ENCODE measurements at regions not wholly inside any gene's neighbourhood (a gene's known extent, or its start where the extent isn't known, plus 50 kb on each side); places are given as distances from the start of the nearest gene placed in this dataset.

DNA sequence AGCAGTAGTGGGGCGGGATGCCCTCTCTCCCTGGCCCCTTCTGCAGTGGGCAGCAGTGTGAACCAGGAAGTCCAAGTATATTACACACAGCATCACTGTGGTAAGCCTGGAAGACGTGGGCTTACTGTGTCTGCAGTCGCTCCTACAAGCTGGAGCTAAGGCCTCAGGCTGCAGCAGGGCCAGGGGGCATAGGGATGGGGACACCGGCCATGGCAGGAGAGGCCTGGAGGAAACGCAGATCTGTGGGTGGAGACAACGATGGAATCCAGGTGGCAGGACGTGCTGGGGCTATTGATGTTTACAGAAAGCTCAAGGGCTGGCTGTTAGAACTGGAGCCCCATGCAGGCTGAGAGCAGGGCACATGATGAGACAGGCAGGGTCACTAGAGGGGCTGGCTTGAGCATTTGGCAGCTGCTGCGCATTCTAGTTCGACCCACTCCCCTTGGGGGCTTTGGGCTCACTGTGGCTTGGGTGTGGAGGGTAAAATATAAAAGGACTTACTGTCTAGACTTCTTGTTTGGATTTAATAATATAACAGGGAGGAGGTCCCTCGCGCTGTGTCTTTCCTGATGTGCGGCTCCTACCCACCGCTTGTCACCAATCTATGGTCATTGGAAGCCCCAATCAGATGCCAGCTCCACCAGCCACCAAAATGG lies 539.5 kb downstream of the TBC1D22A start:
- no peak overlapping the region for H3K27ac Mint-ChIP-seq
- peaks cover 17% of the 10 kb centered on the region for H3K9me3 Mint-ChIP-seq
- peaks cover 10% of the 10 kb centered on the region for H3K27me3 Mint-ChIP-seq (ENCODE audit: low read depth)
- no peak overlapping the region for H3K4me3 Mint-ChIP-seq
- TF ChIP-seq, protein P1, sequence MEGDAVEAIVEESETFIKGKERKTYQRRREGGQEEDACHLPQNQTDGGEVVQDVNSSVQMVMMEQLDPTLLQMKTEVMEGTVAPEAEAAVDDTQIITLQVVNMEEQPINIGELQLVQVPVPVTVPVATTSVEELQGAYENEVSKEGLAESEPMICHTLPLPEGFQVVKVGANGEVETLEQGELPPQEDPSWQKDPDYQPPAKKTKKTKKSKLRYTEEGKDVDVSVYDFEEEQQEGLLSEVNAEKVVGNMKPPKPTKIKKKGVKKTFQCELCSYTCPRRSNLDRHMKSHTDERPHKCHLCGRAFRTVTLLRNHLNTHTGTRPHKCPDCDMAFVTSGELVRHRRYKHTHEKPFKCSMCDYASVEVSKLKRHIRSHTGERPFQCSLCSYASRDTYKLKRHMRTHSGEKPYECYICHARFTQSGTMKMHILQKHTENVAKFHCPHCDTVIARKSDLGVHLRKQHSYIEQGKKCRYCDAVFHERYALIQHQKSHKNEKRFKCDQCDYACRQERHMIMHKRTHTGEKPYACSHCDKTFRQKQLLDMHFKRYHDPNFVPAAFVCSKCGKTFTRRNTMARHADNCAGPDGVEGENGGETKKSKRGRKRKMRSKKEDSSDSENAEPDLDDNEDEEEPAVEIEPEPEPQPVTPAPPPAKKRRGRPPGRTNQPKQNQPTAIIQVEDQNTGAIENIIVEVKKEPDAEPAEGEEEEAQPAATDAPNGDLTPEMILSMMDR (IDR thresholded peaks at IDR 0.05; ENCODE audit: unreplicated experiment in 3 of 3): no peak
- no peaks in the 10 kb centered on the region for H3K4me1 Mint-ChIP-seq
- no peaks in the 10 kb centered on the region for H3K36me3 Mint-ChIP-seq (ENCODE audit: low read depth)

- TF ChIP-seq, protein P1 (IDR thresholded peaks at IDR 0.05; ENCODE audit: unreplicated experiment in 3 of 3): no peak
- H3K9me3 Mint-ChIP-seq: peaks cover 24% of the 10 kb centered on the region
- H3K27ac Mint-ChIP-seq: no peak overlapping the region
- H3K36me3 Mint-ChIP-seq (ENCODE audit: low read depth): no peaks in the 10 kb centered on the region
- H3K27me3 Mint-ChIP-seq (ENCODE audit: low read depth): peaks cover 15% of the 10 kb centered on the region
- H3K4me1 Mint-ChIP-seq: no peaks in the 10 kb centered on the region
- H3K4me3 Mint-ChIP-seq: no peak overlapping the region
Measured at GRCh38 chr22:47300698-47301405, 538.4 kb downstream of the TBC1D22A start.

GRCh38 chr22:47299863-47300697 lies 537.6 kb downstream of the TBC1D22A start:
- no peaks in the 10 kb centered on the region for H3K36me3 Mint-ChIP-seq (ENCODE audit: low read depth)
- no peak overlapping the region for H3K27ac Mint-ChIP-seq
- H3K4me3 Mint-ChIP-seq: no peak overlapping the region
- H3K4me1 Mint-ChIP-seq: no peaks in the 10 kb centered on the region
- peaks cover 19% of the 10 kb centered on the region for H3K27me3 Mint-ChIP-seq (ENCODE audit: low read depth)
- TF ChIP-seq, protein P1 (IDR thresholded peaks at IDR 0.05; ENCODE audit: unreplicated experiment in 3 of 3): no peak
- H3K9me3 Mint-ChIP-seq: peaks cover 26% of the 10 kb centered on the region

DNA sequence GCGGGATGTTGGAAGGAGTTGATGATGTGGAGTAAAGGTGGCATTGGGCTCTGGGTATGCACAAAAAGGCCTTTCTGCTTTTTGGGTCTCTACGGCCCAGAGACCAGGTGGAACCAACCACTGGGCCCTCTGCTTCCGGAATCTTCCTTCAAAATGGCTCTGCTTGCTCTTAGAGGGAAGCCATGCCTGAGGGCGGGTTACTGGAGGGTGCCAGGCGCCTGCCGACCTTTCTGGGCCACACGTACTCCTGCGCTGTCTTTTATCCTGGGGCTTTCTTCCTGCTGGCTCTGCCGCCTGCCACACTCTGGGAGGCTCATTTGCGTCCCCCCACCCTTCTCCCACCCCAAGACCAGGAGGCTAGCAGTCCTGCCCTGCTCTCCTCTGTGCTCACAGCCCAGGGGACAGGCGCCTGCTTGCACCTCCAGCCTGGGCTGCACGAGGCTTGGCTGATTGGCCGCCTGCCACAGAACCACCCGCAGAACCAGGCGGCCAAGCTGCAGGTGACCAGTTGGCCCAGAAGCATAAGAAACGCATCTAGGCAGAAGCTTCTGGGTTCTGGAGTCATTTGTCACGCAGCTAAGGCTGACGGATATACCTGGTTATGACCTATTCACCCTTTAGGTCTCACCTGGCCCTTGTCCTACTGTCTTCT lies 536.9 kb downstream of the TBC1D22A start:
- no peaks in the 10 kb centered on the region for H3K4me1 Mint-ChIP-seq
- H3K9me3 Mint-ChIP-seq: peaks cover 26% of the 10 kb centered on the region
- no peak overlapping the region for H3K27ac Mint-ChIP-seq
- H3K36me3 Mint-ChIP-seq (ENCODE audit: low read depth): no peaks in the 10 kb centered on the region
- TF ChIP-seq, protein P1 (IDR thresholded peaks at IDR 0.05; ENCODE audit: unreplicated experiment in 3 of 3): no peak
- H3K4me3 Mint-ChIP-seq: no peak overlapping the region
- H3K27me3 Mint-ChIP-seq (ENCODE audit: low read depth): peaks cover 27% of the 10 kb centered on the region

- no peaks in the 10 kb centered on the region for H3K36me3 Mint-ChIP-seq (ENCODE audit: low read depth)
- H3K4me1 Mint-ChIP-seq: no peaks in the 10 kb centered on the region
- H3K27me3 Mint-ChIP-seq (ENCODE audit: low read depth): peaks cover 31% of the 10 kb centered on the region
- no peak overlapping the region for H3K4me3 Mint-ChIP-seq
- no peak overlapping the region for H3K27ac Mint-ChIP-seq
- H3K9me3 Mint-ChIP-seq: peaks cover 33% of the 10 kb centered on the region
- TF ChIP-seq, protein P1 (IDR thresholded peaks at IDR 0.05; ENCODE audit: unreplicated experiment in 3 of 3): no peak
Measured at GRCh38 chr22:47298017-47298785, 535.8 kb downstream of the TBC1D22A start.

Data from nephron (organoid).